GM21737 (cell line): ENCODE measurements at regions not wholly inside any gene's neighbourhood (a gene's known extent, or its start where the extent isn't known, plus 50 kb on each side); places are given as distances from the start of the nearest gene placed in this dataset.

Experiments
- ATAC-seq: cut with Tn5 transposase; IDR thresholded peaks from one replicate; pipeline ENCODE4 v1.9.1; 2021; ENCODE audit warnings: mild to moderate bottlenecking, moderate library complexity; ENCODE audit not compliant: unreplicated experiment

- no peak for ATAC-seq
Observed at GRCh38 chr16:74035816-74036215, 260.8 kb upstream of the PSMD7 start.

- no peak for ATAC-seq
Observed at GRCh38 chr16:74034862-74035261, 261.8 kb upstream of the PSMD7 start.

- no peak for ATAC-seq
Observed at GRCh38 chr16:74034200-74034599, 262.4 kb upstream of the PSMD7 start.

GRCh38 chr16:74033441-74033995, 263.1 kb upstream of the PSMD7 start:
- ATAC-seq, result no peak

- no peak for ATAC-seq
Observed at GRCh38 chr16:74031551-74031950, 265.1 kb upstream of the PSMD7 start.

GRCh38 chr16:74030000-74030706, 266.5 kb upstream of the PSMD7 start:
- no peak for ATAC-seq

GRCh38 chr16:74029115-74029792, 267.4 kb upstream of the PSMD7 start:
- ATAC-seq, result no peak

- ATAC-seq, result no peak
Observed at GRCh38 chr16:74026373-74027281, 270.0 kb upstream of the PSMD7 start.

- no peak for ATAC-seq
Observed at GRCh38 chr16:74024953-74025352, 271.7 kb upstream of the PSMD7 start.

- ATAC-seq, result no peak
Observed at GRCh38 chr16:74020095-74020670, 276.4 kb upstream of the PSMD7 start.

GRCh38 chr16:74019612-74020011, 277.0 kb upstream of the PSMD7 start:
- no peak for ATAC-seq

- ATAC-seq, result no peak
Observed at GRCh38 chr16:74015953-74016352, 280.7 kb upstream of the PSMD7 start.

GRCh38 chr16:73998707-73999106, 297.9 kb upstream of the PSMD7 start:
- no peak for ATAC-seq

GRCh38 chr16:73997971-73998370, 298.6 kb upstream of the PSMD7 start:
- ATAC-seq, result no peak

- ATAC-seq, result no peak
Observed at GRCh38 chr16:73997340-73997711, 299.3 kb upstream of the PSMD7 start.

GRCh38 chr16:73996624-73997339, 299.8 kb upstream of the PSMD7 start:
- no peak for ATAC-seq

GRCh38 chr16:73993878-73994277, 302.7 kb upstream of the PSMD7 start:
- ATAC-seq, result no peak

- no peak for ATAC-seq
Observed at GRCh38 chr16:73978407-73978784, 318.2 kb upstream of the PSMD7 start.

- ATAC-seq, result no peak
Observed at GRCh38 chr16:73976644-73977043, 320.0 kb upstream of the PSMD7 start.

GRCh38 chr16:73973174-73973573, 323.4 kb upstream of the PSMD7 start:
- ATAC-seq, result no peak
